ENCODE measurements at regions not wholly inside any gene's neighbourhood (a gene's known extent, or its start where the extent isn't known, plus 50 kb on each side); places are given as distances from the start of the nearest gene placed in this dataset.

GRCh38 chr14:66119606-66120231 lies 366.5 kb upstream of the CCDC196 start:
- DNase-seq = no peak

DNA sequence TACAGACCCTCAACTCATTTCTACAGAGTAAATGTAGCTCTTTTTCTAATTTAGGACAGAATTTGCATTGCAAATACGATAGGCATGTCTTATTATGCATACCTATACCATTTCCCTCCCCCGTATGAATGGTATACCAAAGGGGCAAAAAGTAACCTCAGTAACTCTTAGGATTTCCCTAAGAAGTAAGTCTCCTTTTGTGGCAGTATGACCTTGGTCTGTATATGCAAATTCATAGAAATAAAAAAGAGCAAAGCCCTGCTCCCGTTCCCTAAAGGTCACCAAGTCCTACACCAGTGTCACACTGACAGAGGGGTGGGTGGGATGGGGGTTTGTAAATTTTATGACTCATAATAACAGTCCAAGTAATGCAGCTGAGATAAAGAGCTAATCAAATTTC lies 365.8 kb upstream of the CCDC196 start:
- DNase-seq = no peak

DNA sequence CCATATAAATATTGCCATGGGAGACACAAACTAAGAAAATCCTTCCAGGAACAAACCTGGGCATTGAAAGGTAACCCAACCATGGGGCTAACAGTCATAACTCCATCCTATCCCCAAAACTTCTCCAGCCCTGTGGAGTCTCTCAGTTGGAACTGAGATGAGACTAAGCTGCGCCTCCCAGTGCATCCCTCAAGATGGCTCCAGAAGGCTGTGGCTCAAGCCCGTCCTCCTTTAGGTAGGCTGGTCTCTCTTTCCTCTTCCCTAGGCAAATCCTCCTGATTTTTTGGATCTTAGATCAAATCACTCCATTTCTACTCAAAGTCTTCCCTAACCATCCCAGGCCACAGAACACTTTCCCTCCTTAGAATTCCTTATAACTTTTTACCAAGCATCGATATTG lies 364.3 kb upstream of the CCDC196 start:
- no peak for DNase-seq

DNA sequence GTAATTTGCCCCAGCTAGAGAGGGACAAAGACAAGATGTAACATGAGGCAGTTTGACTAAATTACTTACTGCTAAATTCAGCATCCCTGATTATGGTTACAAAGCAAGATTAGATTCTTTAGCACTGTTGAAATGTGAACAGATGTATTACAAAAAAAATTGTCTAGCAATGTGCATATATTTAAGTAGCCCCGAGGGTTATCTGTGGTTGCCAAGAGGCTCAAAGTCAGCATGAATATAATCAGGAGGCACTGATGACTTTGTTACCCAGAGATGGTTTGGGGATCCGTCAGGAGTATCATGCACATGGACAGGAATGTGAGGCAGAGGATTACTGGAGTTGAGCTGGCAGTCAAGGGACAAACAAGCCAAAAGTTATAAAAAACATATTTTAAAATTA lies 356.9 kb upstream of the CCDC196 start:
- DNase-seq = no peak

GRCh38 chr14:66131111-66131510 lies 355.1 kb upstream of the CCDC196 start:
- DNase-seq = no peak

GRCh38 chr14:66133666-66134065 lies 352.5 kb upstream of the CCDC196 start:
- no peak for DNase-seq

DNA sequence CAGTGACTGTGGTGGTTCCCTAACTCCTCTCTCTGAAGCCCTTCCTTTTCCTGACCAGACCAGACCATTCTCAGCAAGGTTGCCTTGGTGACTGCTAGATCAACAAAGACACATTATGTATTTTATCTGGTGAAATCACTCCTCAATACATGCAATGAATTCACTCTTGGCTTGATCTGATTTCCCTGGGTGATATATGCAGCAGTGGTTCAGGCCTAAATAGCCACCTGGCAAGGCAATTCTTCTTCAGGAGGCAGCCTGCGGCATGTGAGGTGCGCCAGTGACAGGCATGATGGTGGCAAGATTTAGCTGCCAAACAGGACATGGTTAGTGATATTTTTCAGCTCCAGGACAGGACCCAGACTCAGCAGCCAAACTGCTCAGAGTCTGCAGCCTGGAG lies 350.3 kb upstream of the CCDC196 start:
- no peak for DNase-seq

GRCh38 chr14:66137081-66137480 lies 349.1 kb upstream of the CCDC196 start:
- no peak for DNase-seq

GRCh38 chr14:66139432-66139831 lies 346.7 kb upstream of the CCDC196 start:
- DNase-seq = no peak

DNA sequence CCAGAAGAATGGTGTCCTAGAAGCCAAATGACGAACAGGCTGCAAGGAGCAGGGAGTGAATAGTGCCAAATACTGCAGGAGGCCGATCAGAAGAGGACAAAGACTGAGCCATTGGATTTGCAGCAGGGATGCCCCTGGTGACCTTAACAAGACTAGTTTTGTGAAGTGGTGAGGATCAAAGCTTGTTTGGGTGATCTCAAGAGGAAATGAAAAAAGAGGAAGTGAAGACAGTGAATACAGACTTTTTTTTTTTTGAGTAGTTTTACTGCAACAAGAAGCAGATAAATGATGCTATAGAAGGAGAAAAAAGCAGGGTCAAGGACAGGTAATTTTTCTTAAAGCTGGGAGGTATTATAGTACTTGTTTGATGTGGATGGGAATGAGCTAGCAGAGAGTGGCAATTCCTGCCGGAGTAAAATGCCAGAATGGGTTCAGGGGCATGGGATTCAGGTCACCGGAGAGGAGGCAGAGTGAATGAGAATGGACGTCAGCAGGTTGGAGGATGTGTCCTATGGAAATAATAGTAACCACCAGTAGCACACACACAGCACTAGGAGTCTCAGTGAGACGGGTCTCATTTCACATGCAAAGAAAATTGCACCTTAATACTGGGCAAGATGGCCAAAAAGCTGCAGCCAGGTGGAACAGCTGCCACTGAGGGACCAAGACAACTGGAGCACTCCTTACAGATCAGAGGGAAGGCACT lies 345.8 kb upstream of the CCDC196 start:
- no peak for DNase-seq

GRCh38 chr14:66140963-66141362 lies 345.2 kb upstream of the CCDC196 start:
- no peak for DNase-seq

GRCh38 chr14:66141733-66142132 lies 344.4 kb upstream of the CCDC196 start:
- no peak for DNase-seq

- DNase-seq = no peak
These were observed 342.6 kb upstream of the CCDC196 start for GRCh38 chr14:66143387-66144112.

GRCh38 chr14:66152302-66152701 lies 333.9 kb upstream of the CCDC196 start:
- DNase-seq = no peak

GRCh38 chr14:66152747-66153146 lies 333.4 kb upstream of the CCDC196 start:
- no peak for DNase-seq

- no peak for DNase-seq
These were observed 323.1 kb upstream of the CCDC196 start for GRCh38 chr14:66163023-66163422.

- no peak for DNase-seq
These were observed 320.8 kb upstream of the CCDC196 start for GRCh38 chr14:66165337-66165736.

DNA sequence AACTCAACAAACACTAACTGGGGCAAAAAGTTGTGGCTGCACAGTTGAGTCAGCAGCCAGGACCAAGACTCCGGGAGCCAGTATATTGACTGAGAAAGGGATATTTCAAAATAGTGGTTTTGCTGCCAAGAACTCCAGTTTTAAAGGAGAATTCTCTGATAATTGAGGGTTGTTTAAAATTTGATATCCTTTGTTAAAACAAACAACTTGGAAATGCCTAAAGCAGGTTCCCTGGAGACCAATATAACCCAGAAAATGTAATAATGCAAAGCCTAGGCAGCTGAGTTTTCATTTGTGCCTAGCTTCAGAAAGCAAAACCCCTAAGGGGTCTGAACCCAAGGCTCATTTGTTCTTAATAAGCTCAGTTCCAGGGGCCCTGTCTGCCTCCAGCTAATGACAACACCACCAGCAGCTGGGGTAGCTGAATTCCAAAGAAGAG lies 311.7 kb upstream of the CCDC196 start:
- DNase-seq = no peak

DNA sequence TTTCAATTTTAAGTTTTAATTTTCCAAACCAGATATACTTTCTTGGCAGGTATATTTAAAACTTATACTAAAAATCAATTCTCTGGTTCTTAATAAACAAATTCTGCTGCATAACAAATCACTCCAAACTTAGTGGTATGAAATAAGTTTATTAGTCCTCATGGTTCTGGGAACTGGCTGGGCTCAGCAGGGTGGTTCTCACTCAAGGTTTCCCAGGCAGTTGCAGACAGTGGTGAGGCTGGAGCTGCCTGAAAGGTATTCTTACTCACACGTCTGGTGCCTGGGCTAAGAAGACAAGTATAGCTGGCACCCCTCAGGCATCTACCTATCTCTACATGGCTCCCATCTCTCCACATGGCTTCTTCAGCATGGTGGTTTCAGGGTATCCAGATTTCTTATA lies 308.2 kb upstream of the CCDC196 start:
- DNase-seq = no peak

DNA sequence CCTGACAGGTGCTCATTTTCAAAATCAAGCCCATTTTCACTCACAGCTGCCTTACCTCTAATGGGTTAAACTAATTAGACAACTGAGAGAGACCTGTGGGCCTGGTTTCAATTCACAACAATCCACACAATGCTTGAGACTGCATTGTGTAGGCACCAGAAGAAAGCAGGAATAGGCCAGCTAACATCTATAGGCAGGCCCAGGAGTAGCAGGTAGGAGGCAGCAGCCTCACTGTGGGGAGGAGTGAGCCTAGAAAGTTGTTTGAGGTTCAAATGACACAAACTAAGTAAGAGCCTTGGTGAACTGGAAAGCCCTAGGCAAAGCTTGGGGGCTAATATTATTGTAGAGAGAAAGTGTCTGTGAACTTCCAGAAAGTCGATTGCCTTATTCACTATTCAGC lies 289.5 kb upstream of the CCDC196 start:
- no peak for DNase-seq

DNA sequence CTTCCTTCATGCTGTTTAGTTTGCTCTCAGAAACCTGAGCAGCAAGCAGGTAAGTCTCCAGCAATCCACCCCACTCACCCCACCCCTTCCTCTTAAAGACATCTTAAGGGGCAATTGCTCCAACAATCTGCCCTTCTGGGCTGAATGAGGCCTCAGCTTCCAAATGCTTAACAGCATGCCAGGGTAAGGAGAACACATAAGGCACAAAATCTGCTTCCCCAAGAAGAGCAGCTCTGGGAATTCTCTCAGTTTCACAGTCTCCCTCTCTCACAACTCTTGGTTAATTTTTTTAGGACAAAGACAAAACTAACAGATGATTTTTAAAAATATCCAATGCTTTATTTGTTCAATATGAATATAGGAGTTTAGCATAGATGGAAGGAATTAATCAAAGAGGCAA lies 288.9 kb upstream of the CCDC196 start:
- DNase-seq = no peak

GRCh38 chr14:66206554-66206953 lies 279.6 kb upstream of the CCDC196 start:
- no peak for DNase-seq

DNA sequence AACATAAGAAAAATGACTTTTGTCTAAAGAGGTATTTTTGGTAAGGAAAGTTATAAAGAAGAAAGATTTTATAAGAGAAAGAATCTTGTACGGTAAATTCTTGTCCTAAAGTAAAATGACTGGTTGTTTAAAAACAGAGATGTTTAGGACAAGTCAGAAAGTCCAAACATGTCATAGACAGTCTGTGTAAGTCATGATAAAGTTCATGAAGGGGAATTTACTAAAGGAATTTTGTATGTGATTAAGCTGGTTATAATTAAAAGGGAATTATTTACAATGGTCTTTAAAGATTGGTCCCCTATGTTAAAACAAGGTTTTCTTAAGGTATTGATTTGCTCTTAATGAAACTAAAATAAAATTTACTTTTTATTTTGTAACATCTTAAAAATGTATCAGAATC lies 269.4 kb upstream of the CCDC196 start:
- DNase-seq = no peak

DNA sequence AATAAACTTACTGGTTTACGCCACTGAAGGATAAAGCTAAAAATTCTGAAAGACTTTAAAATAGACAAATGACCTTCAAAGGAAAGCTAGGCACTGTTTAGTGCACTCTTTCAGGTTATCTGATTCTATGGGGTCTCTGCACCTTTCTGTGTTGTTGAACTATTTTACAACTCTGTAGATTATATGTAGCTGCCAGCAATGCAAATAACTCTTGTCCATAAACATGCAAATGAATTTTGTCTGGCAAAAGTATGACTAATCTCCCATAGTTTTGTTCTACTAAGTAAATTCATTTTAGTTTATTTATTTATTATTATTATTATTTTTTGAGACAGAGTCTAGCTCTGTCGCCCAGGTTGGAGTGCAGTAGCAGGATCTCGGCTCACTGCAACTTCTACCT lies 266.3 kb upstream of the CCDC196 start:
- no peak for DNase-seq
